GM12874 (cell line): ENCODE measurements at regions not wholly inside any gene's neighbourhood (a gene's known extent, or its start where the extent isn't known, plus 50 kb on each side); places are given as distances from the start of the nearest gene placed in this dataset.

Experiments
- TF ChIP-seq, protein P1 (sequence below): IDR thresholded peaks from 2 replicates; pipeline ENCODE4 v1.5.1; 2011; ENCODE audit warnings: low read depth, mild to moderate bottlenecking, control low read depth, low read length, moderate library complexity; ENCODE audit not compliant: insufficient read depth

DNA sequence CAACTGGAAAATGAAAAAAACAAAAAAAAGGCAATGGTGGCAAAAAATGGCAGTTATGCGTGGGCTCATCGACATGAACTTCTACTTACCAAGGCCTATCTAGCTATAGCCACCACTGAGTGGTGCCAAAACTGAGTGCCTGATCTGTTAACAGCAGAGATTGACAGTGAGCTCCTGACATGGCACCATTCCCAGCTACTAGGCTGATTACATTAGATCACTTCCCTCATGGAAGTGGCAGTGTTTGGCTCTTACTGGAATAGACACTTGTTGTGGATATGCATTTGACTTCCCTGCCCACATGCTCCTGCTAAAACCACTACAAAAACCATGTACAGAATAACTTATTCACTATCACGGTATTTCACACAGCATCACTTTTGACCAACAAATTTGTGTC lies 216.1 kb upstream of the SGK1 start:
- TF ChIP-seq, protein P1, sequence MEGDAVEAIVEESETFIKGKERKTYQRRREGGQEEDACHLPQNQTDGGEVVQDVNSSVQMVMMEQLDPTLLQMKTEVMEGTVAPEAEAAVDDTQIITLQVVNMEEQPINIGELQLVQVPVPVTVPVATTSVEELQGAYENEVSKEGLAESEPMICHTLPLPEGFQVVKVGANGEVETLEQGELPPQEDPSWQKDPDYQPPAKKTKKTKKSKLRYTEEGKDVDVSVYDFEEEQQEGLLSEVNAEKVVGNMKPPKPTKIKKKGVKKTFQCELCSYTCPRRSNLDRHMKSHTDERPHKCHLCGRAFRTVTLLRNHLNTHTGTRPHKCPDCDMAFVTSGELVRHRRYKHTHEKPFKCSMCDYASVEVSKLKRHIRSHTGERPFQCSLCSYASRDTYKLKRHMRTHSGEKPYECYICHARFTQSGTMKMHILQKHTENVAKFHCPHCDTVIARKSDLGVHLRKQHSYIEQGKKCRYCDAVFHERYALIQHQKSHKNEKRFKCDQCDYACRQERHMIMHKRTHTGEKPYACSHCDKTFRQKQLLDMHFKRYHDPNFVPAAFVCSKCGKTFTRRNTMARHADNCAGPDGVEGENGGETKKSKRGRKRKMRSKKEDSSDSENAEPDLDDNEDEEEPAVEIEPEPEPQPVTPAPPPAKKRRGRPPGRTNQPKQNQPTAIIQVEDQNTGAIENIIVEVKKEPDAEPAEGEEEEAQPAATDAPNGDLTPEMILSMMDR = no peak

DNA sequence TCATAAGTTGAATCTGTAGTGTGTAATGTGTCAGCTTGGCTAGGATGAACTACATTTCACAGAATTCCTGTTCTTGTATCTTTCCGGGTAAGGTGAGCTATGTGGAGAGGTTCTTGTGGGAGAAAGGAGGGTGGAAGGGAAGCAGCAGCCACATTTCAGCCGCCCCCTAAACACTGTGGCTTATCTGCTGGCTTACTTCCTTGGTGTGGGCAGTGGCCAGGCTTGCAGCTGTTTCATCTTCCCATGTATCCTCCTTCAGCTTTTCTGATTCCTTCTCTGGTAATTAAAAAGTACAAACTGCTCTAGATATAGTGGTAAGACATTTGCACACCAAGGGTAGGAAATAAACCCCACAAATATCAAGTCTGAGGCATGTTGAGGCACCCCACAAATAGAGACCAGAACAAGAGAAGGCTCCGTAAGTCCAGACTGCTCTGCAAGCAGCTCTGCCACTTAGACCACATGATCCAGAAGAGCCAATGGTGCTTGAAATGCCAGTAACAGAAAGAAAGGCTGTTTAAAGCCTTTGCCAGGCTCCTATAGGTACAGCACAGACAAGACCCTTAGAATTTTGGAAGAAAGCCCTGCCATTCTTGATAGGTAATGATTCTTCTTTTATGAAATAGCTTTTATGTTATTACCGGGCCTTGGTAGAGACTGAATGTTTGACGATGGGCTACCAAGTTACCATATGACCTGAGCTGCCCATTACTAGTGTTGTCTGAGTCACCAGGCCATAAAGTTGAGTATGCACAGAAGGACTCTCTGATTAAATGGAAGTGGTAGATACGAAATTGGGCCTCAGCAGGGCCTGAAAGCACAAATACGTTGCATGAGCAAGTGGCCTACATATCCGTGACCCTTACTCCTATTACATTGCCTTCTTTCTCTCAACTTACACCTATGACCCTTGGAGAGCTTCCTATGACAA lies 215.0 kb upstream of the SGK1 start:
- TF ChIP-seq, protein P1 = no peak

DNA sequence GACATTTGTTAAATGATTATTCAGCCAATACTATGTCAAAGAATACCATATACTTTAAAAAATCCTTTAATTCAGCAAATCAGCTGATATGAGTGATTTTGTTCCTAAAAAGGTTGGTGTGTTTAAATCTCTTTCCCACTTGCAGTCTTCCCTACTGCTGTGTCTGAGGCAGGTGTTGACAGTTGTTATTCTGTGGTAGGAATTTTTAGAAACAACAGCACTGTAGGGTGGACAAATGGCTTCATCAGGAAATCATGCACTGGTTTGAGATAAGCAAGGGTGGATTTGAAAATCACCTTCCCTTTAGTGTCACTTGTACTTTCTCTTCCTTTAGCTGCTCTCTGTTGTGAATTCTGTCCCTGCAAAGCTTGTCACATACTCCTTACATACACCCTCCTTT lies 213.7 kb upstream of the SGK1 start:
- TF ChIP-seq, protein P1 = no peak

DNA sequence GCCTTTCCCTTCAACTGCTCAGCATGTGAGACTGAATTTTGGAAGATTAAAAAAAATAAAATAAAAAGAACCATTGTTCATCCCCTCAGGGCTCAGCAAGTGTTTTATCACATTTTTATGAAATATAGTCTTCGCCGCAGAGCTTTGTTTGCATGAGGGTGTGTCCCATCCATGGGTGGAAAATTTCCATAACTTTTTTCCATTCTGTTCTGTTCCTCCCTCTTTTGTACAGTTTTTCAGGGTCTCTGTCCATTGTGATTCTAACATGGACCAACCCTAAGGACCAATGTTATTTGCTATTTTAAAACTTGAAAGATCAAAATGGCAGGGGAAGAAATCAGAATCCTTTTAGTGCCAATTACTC lies 213.3 kb upstream of the SGK1 start:
- TF ChIP-seq, protein P1 = no peak

DNA sequence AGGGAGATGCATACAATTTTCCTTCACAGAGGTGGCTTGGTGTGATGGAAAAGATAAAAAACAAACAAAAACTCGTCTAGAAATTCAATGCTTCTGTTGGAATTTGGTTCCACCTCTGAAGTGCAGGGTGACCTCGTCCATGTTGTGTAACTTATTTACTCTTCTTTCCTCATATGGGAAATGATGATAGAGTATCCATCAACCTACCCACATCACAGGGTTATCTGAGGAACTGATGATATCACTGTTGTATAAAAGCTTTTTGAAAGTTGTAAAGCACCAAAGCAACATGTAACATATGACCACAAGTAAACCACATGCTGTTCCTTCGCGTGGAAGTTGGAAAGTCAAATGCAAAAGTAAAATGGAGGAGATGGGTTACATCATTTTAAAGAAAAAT lies 212.0 kb upstream of the SGK1 start:
- TF ChIP-seq, protein P1 = no peak

DNA sequence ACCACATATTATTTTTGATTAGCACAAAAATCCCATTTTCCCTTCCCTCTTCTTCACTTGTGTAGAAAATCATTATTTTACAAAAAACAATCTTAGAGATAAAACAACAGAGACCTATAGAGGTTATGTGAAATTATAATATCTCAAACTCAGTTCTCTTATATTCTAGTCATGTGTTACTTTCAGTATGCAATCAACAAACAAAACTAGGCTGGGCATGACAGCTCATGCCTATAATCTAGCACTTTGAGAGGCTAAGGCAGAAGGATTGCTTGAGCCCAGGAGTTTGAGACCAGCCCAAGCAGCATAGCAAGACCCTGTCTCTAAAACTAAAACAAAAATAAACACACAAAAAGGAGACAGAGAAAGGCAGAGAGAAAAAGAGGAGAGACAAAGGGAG lies 211.4 kb upstream of the SGK1 start:
- TF ChIP-seq, protein P1 = no peak

DNA sequence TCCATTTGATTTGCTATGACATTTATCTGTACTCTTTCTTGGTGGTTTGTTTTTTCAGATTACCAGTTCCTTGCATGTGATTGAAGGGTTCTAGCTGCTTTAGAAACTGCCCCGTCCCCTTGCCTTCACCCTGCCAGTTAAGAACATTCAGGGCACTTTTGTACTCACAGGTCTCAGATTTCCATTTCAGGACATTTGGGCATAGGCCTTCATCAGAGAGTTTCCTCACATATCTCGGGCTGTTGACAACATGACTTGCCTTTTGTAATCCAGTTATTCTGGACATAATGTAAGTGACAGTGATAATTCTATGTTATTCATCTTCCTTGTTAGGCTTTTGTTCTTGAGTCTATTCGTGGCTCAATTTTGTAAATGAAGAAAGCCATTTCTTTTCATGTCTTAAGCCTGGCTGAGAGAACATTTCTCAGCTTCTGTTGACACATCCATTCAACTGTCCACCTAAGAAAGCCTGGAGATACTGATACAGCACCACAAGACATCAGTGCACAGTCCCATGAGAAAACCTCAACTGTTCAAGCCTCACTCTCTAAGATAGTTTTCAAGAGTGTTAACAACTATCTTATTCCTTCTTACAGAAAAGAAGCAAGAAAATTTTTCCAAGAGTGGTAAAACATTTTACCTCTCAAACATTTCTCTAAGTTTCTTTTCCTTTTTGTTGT lies 209.3 kb upstream of the SGK1 start:
- TF ChIP-seq, protein P1 = no peak
